GM21515 (cell line): ENCODE measurements at regions not wholly inside any gene's neighbourhood (a gene's known extent, or its start where the extent isn't known, plus 50 kb on each side); places are given as distances from the start of the nearest gene placed in this dataset.

ENCODE experiments used
- ATAC-seq: cut with Tn5 transposase; IDR thresholded peaks from one replicate; pipeline ENCODE4 v1.9.1; 2021; ENCODE audit not compliant: unreplicated experiment

DNA sequence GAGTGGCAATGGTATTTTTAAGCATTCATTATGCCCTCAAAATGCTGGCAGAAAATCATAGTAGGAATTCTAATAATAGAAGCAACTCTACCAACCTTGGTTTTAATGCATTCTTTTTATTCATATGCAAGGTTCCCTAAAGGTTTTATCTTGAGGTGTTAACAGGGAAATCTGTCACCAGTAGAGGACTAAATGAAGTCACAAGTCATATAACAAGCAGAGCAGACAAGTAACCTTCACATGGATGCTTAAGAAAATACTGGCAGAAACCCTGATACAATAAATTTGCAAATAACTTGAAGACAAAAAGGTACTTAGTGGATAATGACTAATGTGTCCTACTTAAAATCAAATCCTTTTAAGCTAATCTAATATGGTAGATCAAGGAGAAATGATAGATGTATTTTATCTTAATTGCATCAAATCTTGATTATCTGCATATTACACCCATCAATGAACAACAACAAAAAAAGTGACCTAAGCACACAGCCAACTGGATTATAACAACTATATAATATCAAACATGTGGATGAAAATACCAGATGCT lies 73.3 kb downstream of the RFC3 start:
- no peak for ATAC-seq

GRCh38 chr13:33893559-33893958 lies 75.6 kb downstream of the RFC3 start:
- no peak for ATAC-seq

GRCh38 chr13:33904431-33904830 lies 86.5 kb downstream of the RFC3 start:
- ATAC-seq, result no peak

DNA sequence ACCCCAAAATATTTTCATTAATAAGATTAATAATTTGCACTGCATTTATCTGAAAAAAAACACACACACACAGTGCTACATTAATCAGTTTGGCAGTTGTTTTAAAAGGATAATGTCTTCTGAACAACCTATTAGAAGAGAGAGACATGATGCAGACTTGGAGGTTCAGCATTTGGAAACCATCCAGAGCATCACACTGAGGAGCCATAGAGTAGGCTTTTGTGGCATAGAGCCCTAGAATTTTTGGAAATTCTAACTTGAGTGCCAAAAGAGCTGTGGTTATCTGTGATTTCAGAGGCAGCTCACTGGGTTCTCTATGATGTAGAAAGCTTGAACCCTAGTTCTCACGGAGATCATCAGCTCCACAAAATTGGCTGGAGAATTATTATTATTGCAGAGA lies 90.2 kb downstream of the RFC3 start:
- ATAC-seq, result no peak

DNA sequence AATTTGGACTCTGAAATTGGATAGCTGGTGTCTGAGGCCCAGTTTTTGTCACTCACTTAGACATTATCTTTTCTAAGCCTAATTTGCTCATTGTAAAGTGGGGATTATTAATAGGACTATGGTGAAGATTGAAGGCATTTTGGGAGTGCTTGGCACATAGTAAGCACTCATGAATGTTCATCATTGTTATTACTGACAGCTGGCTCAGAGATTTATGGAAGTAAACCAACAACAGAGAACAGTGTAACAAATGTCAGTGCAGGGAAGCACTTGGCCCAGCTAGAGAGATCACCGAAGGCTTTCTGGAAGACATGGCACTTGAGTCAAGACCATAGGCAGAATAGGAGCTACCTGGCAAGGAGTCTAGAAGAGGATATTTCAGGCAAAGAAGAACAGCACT lies 92.3 kb downstream of the RFC3 start:
- no peak for ATAC-seq

DNA sequence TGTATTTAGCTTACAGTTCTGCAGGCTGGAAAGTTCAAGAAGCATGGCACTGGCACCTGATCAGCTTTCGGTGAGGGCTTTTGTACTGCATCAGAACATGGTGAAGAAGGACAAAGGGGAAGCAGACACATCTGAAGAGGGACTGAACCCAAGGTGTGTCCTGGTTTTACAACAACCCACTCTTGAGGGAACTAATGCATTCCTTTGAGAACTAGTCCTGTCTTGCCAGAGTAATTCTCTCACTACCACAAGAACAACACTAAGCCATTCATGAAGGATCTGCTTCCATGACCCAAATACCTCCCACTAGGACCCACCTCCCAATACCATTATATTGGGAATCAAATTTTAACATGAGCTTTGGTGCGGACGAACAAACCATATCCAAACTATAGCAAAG lies 93.6 kb downstream of the RFC3 start:
- ATAC-seq, result no peak

DNA sequence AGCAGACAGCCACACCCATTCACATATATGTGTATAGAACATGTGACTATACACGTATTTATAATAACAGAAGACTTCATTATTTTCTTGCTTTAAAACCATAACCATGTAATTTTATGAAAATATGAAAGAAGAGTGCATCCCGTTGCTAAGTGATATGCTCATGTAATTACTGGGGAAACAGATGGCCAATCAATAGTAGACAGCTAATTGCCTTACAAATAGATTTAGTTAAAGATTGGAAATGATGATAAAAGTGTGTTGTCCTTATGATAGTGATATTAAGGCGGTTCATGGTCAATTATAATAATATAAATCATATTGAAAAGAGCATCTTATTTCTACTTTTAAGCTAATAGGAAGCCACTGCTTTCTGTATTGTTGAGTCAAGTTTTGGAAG lies 95.9 kb downstream of the RFC3 start:
- ATAC-seq, result no peak

DNA sequence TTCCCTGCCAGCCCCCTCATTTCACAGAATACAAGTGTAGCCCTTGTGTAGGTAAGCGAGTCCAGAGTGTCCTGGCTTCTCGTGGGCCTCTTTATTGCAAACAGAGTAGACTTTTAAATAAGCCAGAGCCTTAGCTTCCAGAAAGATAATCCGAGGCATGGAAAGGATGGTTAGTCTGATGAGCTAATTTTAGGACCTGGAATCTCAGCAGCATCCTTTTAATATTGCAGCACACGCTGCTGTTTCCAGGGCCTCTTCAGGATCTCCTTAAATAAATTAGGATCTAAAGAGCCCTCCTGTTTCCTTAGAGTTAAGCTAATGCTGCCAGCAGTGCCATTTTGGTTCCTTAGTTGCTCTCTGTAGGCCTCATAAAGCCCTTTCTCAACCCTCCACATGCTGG lies 99.2 kb downstream of the RFC3 start:
- no peak for ATAC-seq

- ATAC-seq, result no peak
Observed at GRCh38 chr13:33918199-33918932, 100.4 kb downstream of the RFC3 start.

- ATAC-seq, result no peak
Observed at GRCh38 chr13:33919120-33919519, 101.2 kb downstream of the RFC3 start.

GRCh38 chr13:33925563-33925962 lies 107.6 kb downstream of the RFC3 start:
- no peak for ATAC-seq

DNA sequence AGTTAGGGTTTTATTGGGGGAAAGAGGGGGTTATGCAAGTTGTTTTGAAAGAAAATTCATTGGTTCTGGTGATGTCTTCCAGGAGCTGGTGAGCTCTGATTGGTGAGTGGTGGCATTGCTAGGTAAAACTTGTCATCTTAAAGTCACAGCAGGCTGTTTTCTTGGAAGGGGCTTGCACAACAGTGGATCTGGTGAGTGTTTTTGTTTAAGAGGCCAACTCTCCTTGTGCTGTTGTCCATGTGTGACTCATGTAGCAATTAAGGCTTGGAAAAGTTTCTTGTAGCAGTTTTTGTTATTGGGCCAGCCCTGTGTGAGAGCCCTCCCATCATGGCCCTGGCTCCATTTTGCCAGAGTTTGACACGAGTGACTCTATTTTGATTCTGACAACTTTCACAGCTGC lies 109.4 kb downstream of the RFC3 start:
- no peak for ATAC-seq

DNA sequence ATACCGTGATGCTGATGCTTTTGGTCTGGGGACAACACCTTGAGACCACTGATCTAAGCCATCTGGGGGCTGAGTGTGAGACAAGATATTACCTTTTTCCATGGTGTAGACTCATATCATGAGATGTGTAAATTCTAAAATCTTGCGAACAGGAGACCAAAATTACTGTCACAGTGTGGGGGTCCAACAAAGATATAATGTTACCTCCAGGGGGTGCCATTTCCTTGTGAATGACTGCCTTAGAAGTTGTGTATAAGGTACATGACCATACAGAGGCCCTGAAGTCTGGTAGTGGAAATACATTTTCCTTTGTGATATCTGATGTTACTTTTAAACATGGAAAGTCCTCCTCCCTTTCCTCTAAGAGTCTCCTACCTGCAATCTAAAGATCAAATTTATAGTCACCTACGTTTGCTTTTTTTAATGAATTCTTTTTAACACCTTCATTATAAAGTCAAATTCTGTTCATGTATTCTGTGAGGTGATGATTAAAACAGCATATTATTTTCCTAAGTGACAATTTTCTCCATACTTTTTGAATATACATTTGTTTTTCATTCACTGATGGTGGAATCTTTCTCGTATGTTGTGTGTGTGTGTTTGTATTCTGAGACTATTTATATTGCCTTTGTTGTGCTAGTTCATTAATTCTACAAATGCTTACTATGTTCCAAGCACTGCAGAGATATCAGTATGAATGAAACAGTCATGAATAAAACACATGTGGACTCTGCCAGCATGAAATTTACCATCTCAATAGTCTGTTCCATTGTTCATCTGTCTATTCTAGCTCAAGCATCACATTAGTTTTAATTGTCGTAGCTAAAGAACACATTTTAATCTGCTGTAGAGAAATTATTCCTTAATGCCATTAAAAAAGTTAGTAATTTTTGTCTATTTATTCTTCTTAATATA lies 113.7 kb downstream of the RFC3 start:
- ATAC-seq, result peak; percentile 69

DNA sequence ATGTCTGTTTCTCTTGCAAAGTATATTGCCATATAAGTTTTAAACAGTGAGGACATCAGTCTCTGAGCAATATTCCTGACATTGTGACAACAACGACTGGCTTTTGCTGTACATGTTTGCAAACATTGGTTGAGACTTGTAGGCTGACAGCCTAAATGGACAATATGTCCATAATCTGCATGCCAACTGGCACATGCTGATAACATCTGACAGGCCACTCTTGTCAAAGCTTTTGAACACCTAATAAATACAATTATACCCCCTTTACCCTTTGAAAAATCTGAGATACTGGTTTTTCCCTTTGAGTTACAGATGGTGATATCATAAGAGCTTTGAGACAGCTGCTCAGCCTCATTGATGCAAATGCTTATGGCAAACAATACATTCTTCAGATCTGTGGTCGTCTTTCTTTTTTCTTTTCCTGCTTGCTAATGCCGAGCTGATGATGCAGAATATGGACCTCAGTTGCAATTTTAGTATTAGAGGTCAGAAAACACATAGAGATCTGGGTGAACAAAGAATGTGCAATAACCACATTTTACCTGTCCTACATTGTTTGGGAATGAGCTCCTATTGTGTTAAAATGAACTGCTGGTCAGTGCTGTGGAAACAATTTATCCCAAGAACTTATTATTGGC lies 114.9 kb downstream of the RFC3 start:
- ATAC-seq, result no peak

DNA sequence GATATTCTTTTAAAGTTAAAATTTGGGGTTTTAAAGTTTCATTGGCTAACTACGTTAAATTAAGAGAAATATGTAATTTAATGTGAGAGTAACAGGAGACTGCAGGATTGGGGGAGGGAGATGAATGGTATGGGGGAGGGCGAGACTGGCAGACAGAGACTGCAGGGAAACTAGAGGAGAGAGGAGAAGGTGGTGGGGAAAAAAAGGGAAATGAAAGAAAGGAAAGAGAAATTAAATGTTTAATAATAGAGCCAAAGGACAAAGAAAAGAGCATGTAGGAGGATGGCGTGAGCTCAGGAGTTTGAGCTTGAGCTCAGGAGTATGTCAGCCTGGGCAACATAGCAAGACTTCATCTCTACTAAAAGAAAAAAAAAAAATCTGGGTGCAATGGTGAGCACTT lies 115.9 kb downstream of the RFC3 start:
- no peak for ATAC-seq

DNA sequence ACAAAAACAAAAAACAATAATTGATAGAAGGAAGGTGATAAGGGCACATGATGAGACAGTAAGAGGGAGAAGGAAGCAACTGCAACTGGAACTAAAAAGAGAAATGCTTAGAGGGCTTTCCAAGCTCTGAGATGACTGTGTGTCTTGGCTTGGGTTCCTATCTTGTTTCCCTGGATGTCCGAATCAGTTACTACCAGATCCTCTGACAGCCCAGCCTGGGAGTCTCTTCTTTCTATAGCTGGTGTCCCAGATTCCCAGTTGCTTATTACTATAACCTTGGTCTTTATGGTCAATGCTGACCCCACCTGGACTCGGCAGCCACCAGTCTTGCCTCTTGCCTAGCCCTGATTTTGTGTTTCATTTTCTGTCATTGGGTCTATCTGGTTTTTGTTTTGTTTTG lies 116.4 kb downstream of the RFC3 start:
- no peak for ATAC-seq

GRCh38 chr13:33934951-33935371 lies 117.0 kb downstream of the RFC3 start:
- ATAC-seq, result no peak

DNA sequence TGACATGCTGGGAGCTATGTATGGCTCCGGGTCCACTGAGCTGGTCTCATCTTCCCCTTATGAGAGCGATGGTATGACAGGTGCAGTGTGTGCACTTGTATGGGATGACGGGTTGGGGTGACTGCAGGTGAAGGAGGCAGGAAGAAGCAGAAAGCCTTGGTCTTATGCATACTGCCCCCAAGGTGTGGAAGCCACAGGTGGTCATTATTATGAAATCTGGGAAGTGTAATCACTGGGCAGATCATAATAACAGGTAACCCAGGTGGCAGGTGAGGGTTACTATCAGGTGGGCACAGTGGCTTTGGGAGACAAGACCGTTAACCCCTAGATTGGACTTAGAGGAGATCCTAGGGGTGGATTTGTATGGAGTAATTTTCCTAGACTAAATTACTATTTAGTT lies 118.0 kb downstream of the RFC3 start:
- no peak for ATAC-seq

DNA sequence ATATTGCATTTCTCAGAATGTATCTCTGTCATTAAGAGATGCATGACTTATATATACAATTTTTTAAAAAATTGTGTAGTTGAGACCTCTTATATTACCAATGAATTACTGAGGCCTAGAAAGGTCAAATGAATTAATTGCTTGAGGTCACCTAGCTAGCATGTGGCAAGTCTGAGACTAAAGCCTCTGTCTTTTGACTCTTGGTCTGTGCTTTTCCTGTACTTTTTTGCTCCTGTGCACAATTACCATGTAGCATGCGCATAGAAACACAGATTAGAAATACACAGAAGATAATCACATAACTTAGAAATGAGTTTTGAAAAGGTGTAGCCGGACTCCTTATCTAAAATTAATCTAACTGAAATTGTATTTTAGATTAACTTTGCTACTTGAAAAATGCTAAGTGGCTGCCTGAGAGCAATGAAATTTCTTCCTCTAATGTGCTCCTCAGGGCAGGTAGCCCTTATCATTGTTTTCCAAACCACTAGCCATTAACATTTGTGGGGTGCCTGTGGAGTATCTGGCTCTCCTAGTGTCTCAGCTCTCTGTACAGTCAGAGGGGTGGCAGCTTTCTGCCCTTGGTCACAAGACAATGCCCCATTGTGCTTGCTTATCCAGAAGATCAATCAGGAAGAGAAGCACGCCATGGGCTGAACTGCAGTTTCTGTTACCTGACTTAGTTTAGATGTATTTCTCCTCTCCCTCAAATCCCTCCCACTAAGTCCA lies 119.6 kb downstream of the RFC3 start:
- no peak for ATAC-seq

GRCh38 chr13:33940256-33940655 lies 122.3 kb downstream of the RFC3 start:
- no peak for ATAC-seq

- ATAC-seq, result no peak
Observed at GRCh38 chr13:33940898-33941297, 122.9 kb downstream of the RFC3 start.
